HG03103 (cell line): ENCODE measurements at regions not wholly inside any gene's neighbourhood (a gene's known extent, or its start where the extent isn't known, plus 50 kb on each side); places are given as distances from the start of the nearest gene placed in this dataset.
"Not testable (repeated sequence)": the region's sequence is repeated elsewhere in the genome, so short reads cannot be mapped to it uniquely, and the experiment has no call there.

ENCODE experiments used
- ATAC-seq: cut with Tn5 transposase; IDR thresholded peaks from one replicate; pipeline ENCODE4 v1.9.1; 2021; ENCODE audit warnings: low read depth; ENCODE audit not compliant: unreplicated experiment

DNA sequence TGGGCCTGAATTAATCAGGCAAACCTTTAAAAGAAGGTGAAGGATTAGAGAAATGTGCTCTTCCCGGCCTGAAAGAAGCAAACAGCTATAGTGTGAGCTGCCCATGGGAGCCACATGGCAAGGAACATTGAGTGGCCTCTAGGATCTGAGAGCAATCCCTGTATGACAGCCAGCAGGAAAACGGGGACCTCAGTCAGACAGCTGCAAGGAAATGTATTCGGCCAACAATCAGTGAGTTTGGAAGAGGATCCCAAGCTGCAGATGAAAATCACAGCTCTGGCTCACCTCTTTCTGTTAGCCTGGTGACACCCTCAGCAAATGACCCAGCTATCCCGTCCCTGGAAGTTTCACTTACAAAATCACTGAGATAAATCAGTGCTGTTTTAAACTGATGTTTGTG lies 309.2 kb downstream of the SH3GL2 start:
- ATAC-seq, result no peak

- not testable (repeated sequence) for ATAC-seq
These were observed 310.1 kb downstream of the SH3GL2 start for GRCh38 chr9:17888964-17889363.

- no peak for ATAC-seq
These were observed 315.8 kb downstream of the SH3GL2 start for GRCh38 chr9:17894501-17895160.

- ATAC-seq, result no peak
These were observed 321.7 kb downstream of the SH3GL2 start for GRCh38 chr9:17900606-17901005.

DNA sequence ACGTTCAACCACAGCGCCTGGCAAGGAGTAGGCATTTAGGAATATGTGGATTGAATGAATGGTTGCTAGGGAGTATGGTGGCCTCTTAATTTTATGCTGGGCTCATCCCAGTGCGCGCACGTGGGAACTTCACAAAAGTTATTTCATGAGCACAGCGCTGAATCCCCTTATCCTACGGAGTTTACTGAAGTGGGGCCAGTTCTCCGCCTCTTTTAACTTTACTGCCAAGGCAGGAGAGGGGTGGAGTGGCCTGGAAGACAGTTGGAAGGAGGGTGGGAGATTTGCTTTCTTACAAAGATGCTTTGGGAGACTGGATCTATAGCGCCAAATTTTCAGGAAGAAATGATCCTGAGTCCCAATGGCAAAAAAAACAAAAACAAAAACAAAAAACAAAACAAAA lies 326.5 kb downstream of the SH3GL2 start:
- no peak for ATAC-seq

DNA sequence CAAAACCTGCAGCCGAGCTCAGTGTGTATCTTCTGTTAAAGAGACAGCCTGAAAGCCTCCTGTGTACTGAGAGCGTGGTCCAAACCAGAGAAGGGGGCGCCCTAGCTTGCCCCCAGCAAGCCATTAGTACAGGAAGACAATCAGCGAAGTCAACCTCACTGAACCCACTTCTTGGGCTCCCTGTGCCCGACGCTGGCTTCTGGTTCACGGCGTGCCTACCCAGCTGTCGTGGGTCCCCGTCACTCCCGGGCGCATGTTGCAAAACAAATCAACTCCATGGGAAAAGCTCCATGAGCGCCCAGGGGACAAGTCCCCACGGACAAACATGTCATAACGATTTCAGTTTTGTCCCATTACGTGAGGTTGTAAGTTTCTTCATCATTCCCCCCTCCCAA lies 326.9 kb downstream of the SH3GL2 start:
- ATAC-seq, result no peak

GRCh38 chr9:17906176-17906840 lies 327.4 kb downstream of the SH3GL2 start:
- no peak for ATAC-seq

- no peak for ATAC-seq
These were observed 328.2 kb downstream of the SH3GL2 start for GRCh38 chr9:17906841-17907778.

DNA sequence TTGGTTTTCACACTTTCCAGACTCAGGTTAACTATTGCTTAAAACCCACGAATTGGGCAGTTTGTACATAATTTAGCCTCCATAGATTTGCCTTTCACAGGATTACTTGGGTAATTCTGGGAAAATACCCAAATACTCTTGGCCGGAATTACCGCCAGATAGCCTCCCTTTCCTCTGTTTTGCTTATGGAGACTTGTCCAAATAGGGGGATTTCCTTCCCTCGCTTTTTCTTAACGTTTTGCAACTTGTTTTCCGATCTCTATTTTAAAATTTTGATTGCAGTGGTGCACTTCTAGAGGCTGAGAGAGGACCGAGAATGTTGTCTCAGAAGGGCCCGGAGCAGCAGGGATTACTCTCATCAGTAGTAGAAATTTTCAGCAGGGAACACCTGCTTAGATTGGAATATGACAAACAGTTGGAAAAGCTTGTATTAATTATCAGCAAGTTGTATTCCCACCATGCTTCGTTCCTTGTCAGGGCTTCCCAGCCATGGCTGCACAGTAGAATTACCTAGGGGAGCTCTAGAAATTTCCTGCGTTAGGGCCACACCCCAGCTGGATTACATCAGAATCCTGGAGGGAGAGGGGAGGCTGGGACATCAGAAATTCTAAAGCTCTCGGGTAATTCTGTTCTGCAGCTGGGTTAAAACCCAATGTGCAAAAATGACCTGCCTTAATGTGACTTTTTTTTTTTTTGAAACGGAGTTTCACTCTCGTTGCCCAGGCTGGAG lies 329.1 kb downstream of the SH3GL2 start:
- ATAC-seq, result no peak

GRCh38 chr9:17926246-17926645 lies 347.4 kb downstream of the SH3GL2 start:
- no peak for ATAC-seq

- no peak for ATAC-seq
These were observed 348.8 kb downstream of the SH3GL2 start for GRCh38 chr9:17927616-17928015.

DNA sequence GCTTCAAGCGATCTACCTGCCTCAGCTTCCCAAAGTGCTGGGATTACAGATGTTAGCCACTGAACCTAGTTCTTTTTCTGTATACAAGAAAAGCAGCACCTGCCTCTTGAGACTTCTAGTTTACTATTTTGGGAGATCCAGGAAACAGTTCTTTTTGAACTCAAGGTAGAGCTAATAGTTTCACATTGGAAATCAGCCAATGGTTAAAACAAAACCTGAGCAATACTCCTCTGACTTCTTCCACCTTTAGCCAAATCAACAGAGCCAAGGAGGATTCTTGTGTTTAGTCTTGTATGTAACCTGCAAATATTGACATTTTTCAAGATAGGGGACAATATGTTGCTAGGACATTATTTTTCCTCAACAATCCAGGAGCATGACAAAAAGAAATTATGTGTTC lies 349.4 kb downstream of the SH3GL2 start:
- ATAC-seq, result no peak

DNA sequence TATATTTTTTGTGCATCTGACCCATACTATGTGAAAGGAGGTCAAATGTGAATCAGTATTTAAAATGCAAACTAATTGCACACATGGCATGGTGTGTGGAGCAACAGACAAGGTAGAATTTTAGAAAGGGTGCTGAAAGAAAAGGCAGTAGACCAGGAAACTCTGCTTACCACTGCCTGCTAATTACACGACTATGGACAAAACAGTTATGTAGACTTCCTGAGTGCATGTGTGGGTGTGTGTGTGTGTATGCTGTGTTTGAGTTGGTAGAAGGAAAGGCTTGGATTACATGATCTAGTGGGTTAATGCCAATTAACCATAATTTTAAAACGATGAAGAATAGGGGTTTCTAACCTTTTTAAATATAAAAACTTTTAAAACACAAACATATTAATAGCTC lies 349.9 kb downstream of the SH3GL2 start:
- no peak for ATAC-seq

DNA sequence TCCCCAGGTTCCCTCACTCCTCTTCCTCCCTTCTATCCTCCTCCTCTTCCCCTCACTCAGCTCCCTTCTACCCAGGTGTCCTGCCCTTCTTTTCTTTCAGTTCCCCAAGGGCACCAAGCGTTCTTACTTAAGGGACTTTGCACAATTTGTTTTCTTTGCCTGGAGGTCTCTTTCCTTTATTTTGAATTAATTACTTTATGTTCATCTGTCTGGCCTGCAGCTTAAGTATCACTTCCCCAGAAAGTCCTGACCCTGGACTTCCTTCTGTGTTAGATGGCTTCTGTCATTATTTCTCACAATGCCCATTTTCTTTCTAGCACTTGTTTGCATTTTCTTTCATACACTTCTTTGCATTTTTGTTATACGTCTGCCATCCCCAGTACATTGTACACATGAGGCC lies 350.6 kb downstream of the SH3GL2 start:
- ATAC-seq, result no peak

DNA sequence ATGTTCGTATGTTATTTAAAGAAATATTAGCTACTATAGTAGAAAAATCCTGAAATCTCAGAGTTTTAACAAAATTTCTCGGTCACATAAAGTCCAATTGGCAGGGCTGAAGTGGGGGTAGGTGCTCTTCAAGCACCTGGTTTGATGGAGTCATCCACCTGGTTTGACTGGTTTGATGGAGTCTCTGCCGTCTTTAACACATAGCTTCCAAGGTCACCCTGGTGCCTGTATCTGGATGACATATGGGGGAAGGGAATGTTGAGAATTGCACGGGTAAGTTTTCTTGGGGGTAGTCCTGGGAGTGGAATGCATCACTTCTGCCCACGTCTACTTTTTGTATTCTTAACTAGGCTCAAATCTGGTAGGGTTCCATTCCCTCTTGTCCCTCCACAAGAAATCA lies 351.2 kb downstream of the SH3GL2 start:
- no peak for ATAC-seq

GRCh38 chr9:17936365-17936764 lies 357.5 kb downstream of the SH3GL2 start:
- no peak for ATAC-seq

DNA sequence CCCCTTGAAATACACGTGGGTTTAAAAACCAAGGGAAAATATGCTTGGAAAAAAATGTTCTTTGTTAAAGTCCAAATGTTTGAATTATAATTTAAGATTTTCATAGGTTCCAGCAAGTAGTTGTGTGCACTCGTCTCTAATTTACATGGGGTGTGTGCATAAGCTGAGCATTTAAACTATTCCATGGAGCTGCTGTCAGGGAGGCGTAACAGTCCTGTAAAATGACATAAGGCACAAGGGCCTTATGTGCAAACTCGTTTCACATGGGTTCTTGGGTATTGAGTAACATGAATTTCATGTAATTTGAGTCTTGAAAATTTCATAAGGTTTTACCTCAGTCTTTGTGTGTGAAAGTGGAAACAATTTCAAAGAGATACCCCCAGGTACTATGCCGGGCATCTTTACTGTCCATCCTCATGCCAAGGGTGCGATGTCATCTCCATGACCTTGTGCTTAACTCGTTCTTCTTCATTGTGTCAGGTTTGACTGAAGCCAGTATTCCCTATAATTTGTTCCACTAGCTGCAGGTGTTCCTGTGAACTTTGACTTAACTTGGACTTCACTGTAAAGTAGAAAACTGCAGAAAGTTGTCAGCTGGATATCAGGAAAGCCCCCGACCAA lies 359.3 kb downstream of the SH3GL2 start:
- no peak for ATAC-seq

- no peak for ATAC-seq
These were observed 363.6 kb downstream of the SH3GL2 start for GRCh38 chr9:17942498-17942897.

- ATAC-seq, result no peak
These were observed 376.5 kb downstream of the SH3GL2 start for GRCh38 chr9:17955409-17955808.

DNA sequence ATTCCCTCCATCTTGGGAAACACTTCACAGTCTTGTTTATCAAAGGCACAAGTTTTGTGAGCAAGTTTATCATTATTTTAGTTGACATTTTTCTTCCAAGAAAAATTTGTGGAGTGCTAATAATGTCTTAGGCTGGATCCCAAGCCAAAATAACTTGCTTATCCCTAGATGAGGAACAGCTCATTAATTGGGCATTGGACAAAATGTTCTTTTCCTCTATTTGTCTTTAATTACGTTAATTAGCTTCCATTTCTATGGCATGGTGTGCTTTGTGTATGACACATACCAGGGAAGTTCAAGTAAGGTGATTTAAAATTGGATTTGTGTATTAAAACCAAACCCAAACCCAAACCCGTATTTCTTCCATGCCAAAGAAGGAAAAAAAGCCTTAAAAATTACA lies 379.5 kb downstream of the SH3GL2 start:
- no peak for ATAC-seq
